OCI-LY7 (cell line): ENCODE measurements at regions not wholly inside any gene's neighbourhood (a gene's known extent, or its start where the extent isn't known, plus 50 kb on each side); places are given as distances from the start of the nearest gene placed in this dataset.

Experiments
- BruUV-seq: library from RNA; stranded (reverse); fragments of 400-500 nt; replicated peaks from 2 replicates; lab custom pipeline; 2021; lab: Mats Ljungman, UMichigan
- CTCF ChIA-PET: fragments of 300-600 bp; sonication (Branson Sonifier 250); formaldehyde crosslinking; loops from one replicate; lab custom pipeline; 2022; ENCODE audit warnings: antibody characterized with exemption; ENCODE audit not compliant: unreplicated experiment; lab: Charles Lee
- POLR2A ChIA-PET: fragments of 300-600 bp; sonication (Branson Sonifier 250); formaldehyde crosslinking; loops from one replicate; lab custom pipeline; 2022; ENCODE audit warnings: antibody characterized with exemption; lab: Charles Lee
- DNase-seq: peaks from one replicate; pipeline ENCODE4 v3.0.0-alpha.2; 2015; ENCODE audit warnings: low spot score
- H2AFZ ChIP-seq: fragments of 200-600 bp; sonication (generic), shearing (Covaris generic); 2 replicates; pipeline ENCODE4 v1.6.1; 2014; ENCODE audit warnings: mild to moderate bottlenecking, antibody characterized with exemption, low read length, moderate library complexity
- H3K27ac ChIP-seq: fragments of 200-600 bp; sonication (generic); 2 replicates; pipeline ENCODE4 v1.5.1; 2014; ENCODE audit warnings: mixed run types, low read depth, mild to moderate bottlenecking, moderate library complexity, low read length, inconsistent platforms; ENCODE audit not compliant: poor library complexity, severe bottlenecking
- H3K36me3 ChIP-seq: fragments of 200-600 bp; sonication (generic); 2 replicates; pipeline ENCODE4 v1.6.1; 2014; ENCODE audit warnings: mild to moderate bottlenecking, antibody characterized with exemption, low read length, moderate library complexity, mixed read lengths; ENCODE audit not compliant: insufficient read depth
- H3K4me1 ChIP-seq: fragments of 200-600 bp; sonication (generic); 2 replicates; pipeline ENCODE4 v1.5.1; 2014; ENCODE audit warnings: mild to moderate bottlenecking, low read length; ENCODE audit not compliant: insufficient read depth, poor library complexity, severe bottlenecking
- H3K4me2 ChIP-seq: fragments of 200-600 bp; sonication (generic); 2 replicates; pipeline ENCODE4 v1.6.1; 2014; ENCODE audit warnings: mild to moderate bottlenecking, low read length
- H3K4me3 ChIP-seq: fragments of 200-600 bp; sonication (generic); 2 replicates; pipeline ENCODE4 v1.5.1; 2014; ENCODE audit warnings: mild to moderate bottlenecking, low read depth, low read length; ENCODE audit not compliant: poor library complexity, severe bottlenecking
- H3K79me2 ChIP-seq: fragments of 200-600 bp; sonication (generic); 2 replicates; pipeline ENCODE4 v1.6.1; 2016; ENCODE audit warnings: low read depth, mild to moderate bottlenecking, low read length, moderate library complexity, mixed read lengths; ENCODE audit not compliant: insufficient read depth
- H3K9me2 ChIP-seq: fragments of 200-600 bp; sonication (generic); 2 replicates; pipeline ENCODE4 v1.6.1; 2016; ENCODE audit warnings: mild to moderate bottlenecking, low read length, mixed read lengths; ENCODE audit not compliant: insufficient read depth
- H3K9me3 ChIP-seq: fragments of 200-600 bp; sonication (generic); 2 replicates; pipeline ENCODE4 v1.6.1; 2014; ENCODE audit warnings: mild to moderate bottlenecking, mixed run types, low read length, mixed read lengths
- H4K20me1 ChIP-seq: fragments of 200-600 bp; sonication (generic); 2 replicates; pipeline ENCODE4 v1.6.1; 2014; ENCODE audit warnings: mild to moderate bottlenecking, antibody characterized with exemption, low read length, moderate library complexity, mixed read lengths; ENCODE audit not compliant: insufficient read depth
- EZH2phosphoT487 ChIP-seq: fragments of 200-600 bp; sonication (generic); IDR thresholded peaks from 2 replicates; pipeline ENCODE4 v1.6.1; 2018; ENCODE audit warnings: low read depth, borderline replicate concordance, mild to moderate bottlenecking, mixed run types, antibody characterized with exemption, low read length, moderate library complexity, mixed read lengths
- intact Hi-C: fragments of 100-400 bp; cut with micrococcal nuclease; formaldehyde crosslinking; loops from one replicate; pipeline ENCODE4 v1.10.0; 2022; ENCODE audit not compliant: unreplicated experiment
- TF ChIP-seq, protein P1 (sequence below): fragments of 200-600 bp; sonication (generic); conservative IDR thresholded peaks from 2 replicates; pipeline ENCODE4 v1.5.1; 2014; ENCODE audit warnings: mild to moderate bottlenecking, antibody characterized with exemption, low read length, moderate library complexity, mixed read lengths

DNA sequence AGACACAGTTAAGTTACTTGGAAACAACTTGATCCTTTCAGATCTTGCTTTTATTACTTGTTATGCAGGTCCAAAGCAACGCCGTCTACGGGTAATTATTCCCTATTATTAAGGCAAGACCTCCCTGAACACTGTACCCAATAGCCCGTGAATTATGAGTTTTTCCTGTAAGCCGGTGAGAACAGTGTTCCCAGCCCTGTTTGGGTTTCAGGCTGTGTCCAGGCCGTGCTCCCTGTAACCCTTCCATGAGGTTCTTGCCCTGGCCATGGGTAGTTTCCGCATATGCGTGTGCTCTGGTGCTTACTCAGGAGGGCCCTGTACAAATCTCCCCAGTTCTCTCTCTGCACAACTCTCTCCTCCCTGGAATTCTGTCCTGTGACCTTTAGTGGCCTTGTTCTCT is 65.6 kb upstream of the CNOT6 start:
- CTCF ChIA-PET: no interaction called here
- no peak overlapping the region for H2AFZ ChIP-seq
- H3K9me2 ChIP-seq: no peaks in the 10 kb centered on the region
- BruUV-seq: no TSS peak
- no peaks in the 10 kb centered on the region for H3K4me1 ChIP-seq
- intact Hi-C loops: no loop called here
- no peaks in the 10 kb centered on the region for H3K36me3 ChIP-seq
- POLR2A ChIA-PET: no interaction called here
- TF ChIP-seq EZH2phosphoT487: no peak
- TF ChIP-seq, protein P1, sequence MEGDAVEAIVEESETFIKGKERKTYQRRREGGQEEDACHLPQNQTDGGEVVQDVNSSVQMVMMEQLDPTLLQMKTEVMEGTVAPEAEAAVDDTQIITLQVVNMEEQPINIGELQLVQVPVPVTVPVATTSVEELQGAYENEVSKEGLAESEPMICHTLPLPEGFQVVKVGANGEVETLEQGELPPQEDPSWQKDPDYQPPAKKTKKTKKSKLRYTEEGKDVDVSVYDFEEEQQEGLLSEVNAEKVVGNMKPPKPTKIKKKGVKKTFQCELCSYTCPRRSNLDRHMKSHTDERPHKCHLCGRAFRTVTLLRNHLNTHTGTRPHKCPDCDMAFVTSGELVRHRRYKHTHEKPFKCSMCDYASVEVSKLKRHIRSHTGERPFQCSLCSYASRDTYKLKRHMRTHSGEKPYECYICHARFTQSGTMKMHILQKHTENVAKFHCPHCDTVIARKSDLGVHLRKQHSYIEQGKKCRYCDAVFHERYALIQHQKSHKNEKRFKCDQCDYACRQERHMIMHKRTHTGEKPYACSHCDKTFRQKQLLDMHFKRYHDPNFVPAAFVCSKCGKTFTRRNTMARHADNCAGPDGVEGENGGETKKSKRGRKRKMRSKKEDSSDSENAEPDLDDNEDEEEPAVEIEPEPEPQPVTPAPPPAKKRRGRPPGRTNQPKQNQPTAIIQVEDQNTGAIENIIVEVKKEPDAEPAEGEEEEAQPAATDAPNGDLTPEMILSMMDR: no peak
- no peak overlapping the region for H3K4me2 ChIP-seq
- no peaks in the 10 kb centered on the region for H3K9me3 ChIP-seq
- no peak overlapping the region for H3K27ac ChIP-seq
- no peak for DNase-seq
- H4K20me1 ChIP-seq: no peaks in the 10 kb centered on the region
- no peak overlapping the region for H3K4me3 ChIP-seq
- H3K79me2 ChIP-seq: no peaks in the 10 kb centered on the region

GRCh38 chr5:180431932-180432331 is 62.2 kb upstream of the CNOT6 start:
- TF ChIP-seq, protein P1: no peak
- no peak for TF ChIP-seq EZH2phosphoT487
- no peaks in the 10 kb centered on the region for H3K9me2 ChIP-seq
- no peak overlapping the region for H3K4me3 ChIP-seq
- no peaks in the 10 kb centered on the region for H3K79me2 ChIP-seq
- POLR2A ChIA-PET: no interaction called here
- H3K27ac ChIP-seq: no peak overlapping the region
- no peak overlapping the region for H2AFZ ChIP-seq
- H3K9me3 ChIP-seq: no peaks in the 10 kb centered on the region
- no peaks in the 10 kb centered on the region for H4K20me1 ChIP-seq
- DNase-seq: no peak
- intact Hi-C loops: no loop called here
- BruUV-seq: no TSS peak
- CTCF ChIA-PET: no interaction called here
- no peaks in the 10 kb centered on the region for H3K36me3 ChIP-seq
- no peaks in the 10 kb centered on the region for H3K4me1 ChIP-seq
- H3K4me2 ChIP-seq: no peak overlapping the region

GRCh38 chr5:180433032-180433422 is 61.2 kb upstream of the CNOT6 start:
- no peak for DNase-seq
- Histone ChIP-seq H3K4me3 (no peak overlapping the region), H3K79me2 (no peaks in the 10 kb centered on the region), H3K27ac (no peak overlapping the region), H3K4me1 (no peaks in the 10 kb centered on the region), H3K9me2 (no peaks in the 10 kb centered on the region), H3K9me3 (no peaks in the 10 kb centered on the region), H4K20me1 (no peaks in the 10 kb centered on the region), H3K4me2 (no peak overlapping the region), H3K36me3 (no peaks in the 10 kb centered on the region), H2AFZ (no peak overlapping the region)
- intact Hi-C loops: no loop called here
- CTCF ChIA-PET: no interaction called here
- TF ChIP-seq, protein P1: no peak
- TF ChIP-seq EZH2phosphoT487: no peak
- no TSS peak for BruUV-seq
- POLR2A ChIA-PET: interaction anchor here (0.7 kb wide), 1 partner anchor 17 kb away, joined by 3 read pairs; no protein-coding TSS in a partner anchor
